GM18907 (cell line): ENCODE measurements at regions not wholly inside any gene's neighbourhood (a gene's known extent, or its start where the extent isn't known, plus 50 kb on each side); places are given as distances from the start of the nearest gene placed in this dataset.

Experiments used
- ATAC-seq: cut with Tn5 transposase; IDR thresholded peaks from one replicate; pipeline ENCODE4 v1.9.1; 2021; ENCODE audit warnings: mild to moderate bottlenecking, moderate library complexity; ENCODE audit not compliant: unreplicated experiment

DNA sequence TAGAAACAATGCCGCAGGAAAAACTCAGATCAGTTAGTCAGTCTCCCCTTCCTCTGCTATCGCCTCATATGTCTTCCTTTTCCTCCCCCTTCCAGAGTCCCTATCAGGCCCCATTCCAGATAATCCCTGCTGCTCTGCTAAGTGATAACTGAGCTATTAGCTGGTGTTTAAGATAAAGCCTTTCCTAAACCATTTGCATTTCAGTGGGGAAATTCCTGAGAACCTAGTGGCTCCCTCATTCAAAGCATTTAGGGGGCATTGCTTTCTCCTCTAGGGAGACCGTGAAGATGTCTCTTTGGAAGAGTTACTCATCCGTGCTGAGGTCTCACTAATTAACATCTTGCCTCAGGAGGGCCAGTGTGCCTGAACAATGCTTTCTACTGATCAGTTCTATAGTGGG, 401.6 kb downstream of the NPIPA7 start:
- no peak for ATAC-seq

DNA sequence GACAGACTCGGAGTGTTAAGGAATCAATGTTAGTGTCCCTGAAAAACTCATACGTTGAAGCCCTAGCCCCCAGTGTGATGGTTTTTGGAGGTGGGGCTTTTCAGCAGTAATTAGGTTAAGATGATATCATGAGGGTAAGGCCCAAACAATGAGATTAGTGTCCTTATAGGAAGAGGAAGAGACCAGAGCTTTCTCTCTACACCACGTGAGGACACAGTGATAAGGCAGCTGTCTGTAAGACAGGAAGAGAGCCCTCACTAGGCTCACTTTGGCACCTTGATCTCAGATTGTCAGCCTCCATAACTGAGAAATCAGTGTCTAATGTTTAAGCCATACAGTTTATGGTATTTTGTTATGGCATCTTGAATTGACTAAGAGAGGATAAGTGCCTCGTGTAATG, 403.2 kb downstream of the NPIPA7 start:
- ATAC-seq, result no peak

DNA sequence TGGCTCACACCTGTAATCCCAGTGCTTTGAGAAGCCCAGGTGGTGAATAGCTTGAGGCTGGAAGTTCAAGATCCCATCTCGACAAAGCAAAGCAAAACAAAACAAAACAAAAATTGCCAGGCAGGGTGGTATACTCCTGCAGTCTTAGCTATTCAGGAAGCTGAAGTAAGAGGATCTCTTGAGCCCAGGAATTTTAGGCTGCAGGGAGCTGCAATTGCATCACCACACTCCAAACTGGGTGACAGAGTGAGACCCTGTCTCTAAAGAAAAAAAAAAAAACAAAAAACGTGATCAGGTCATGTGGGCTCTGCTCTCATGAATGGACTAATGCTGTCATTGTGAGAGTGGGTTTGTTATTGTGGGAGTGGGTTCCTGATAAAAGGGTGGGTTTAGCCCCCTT, 409.1 kb downstream of the NPIPA7 start:
- no peak for ATAC-seq

DNA sequence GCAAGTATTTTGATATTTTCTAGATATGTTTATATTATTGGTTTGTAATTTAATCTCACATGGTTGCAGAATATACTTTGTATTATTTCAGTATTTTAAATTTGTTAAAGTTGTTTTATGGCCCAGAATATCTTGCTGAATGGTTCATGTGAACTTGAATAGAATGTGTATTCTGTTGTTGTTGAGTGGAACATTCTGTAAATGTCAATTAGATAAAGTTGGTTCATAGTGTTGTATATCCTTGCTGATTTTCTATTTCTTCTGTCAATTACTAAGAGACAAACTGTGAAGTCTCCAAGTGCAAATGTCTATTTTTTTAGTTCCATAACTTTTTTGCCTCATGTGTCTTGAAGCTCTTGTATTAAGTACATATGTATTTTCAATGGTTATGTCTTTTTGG, 411.7 kb downstream of the NPIPA7 start:
- no peak for ATAC-seq

DNA sequence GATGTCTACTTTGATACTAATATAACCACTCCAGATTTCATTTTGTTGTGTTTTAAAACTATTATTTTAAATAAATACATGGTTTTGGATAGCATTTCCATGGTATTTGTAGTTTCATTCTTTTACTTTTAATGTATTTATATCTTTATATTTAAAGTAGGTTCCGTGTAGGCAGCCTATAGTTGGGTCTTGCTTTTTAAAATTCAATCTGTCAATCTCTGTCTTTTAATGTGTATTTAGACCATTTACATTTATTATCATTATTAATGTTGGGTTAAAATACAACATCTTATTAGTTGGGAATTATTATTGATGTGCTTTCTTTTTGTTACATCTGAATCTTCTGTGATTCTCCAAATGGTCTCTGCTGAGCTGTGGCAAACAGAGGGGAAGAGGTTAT, 412.1 kb downstream of the NPIPA7 start:
- no peak for ATAC-seq

DNA sequence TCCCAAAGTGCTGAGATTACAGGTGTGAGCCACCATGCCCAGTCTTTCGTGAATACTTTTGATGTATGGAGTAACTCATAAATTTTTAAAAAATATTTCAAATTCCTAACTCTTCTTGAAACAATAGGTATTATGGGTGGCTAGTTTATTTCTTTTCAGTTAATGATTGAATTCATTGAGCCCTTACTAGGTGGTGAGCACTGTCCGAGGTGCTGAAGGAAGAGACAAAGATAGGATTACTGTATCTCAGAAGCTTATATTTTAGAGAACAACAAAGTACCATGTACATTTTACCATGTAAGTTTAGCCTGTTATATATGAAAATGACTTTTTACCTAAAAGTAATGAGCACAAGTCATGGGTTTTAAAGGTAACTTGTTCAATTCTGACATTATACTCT, 418.3 kb downstream of the NPIPA7 start:
- no peak for ATAC-seq

DNA sequence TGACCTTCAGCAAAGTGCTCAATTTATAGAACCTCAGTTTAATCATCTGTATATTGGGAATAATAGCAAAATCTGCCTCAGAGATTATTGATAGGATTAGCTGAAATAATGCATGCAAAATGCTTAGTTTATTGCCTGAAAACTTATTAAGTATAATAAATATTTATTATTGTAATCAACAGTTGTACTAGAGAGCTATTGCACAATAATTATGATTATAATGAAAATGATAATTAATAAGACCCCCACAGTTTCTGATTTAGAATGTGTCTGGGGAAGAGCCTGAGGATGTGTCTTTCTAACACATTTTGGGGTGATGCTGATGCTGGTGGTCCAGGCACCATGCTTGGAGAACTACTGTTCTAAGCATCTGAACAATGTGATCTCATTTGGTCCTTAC, 419.6 kb downstream of the NPIPA7 start:
- ATAC-seq, result no peak

DNA sequence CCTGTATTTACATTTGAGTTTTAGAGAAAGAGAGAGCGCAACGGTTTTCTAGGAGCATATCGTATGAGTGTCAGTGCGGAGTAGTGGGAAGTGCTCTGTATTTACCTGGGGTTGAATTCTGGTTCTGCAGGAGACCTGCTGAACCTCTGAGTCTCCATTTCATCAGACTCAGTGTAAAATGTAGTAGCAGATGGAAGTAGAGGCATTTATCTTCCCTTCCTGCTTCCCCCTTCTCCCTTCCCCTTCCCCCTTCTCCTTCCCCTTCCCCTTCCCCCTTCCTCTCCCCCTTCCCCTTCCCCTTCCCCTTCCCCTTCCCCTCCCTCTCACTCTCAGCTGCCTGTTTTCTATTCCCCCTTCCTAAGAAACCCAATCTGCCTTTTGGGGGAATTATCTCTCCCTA, 426.9 kb downstream of the NPIPA7 start:
- no peak for ATAC-seq

DNA sequence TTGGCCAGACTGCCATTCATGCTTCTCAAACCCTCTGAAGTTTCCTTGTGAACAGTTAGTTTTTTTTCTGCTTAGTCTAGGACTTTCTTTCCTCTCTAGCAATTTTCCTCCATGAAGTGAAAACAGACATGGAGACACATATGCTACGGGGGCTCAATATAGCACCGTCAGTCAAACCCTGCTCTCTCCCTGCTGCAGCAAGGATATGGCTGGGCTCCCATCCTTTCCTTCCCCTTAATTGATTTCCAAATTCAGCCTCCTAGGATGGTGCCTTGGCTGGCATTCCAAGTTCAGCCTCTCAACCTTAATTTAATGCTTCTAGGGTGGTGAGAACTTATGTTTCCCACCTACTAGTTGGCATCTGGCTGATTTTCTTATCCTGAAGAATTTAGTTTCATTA, 436.7 kb downstream of the NPIPA7 start:
- ATAC-seq, result no peak

DNA sequence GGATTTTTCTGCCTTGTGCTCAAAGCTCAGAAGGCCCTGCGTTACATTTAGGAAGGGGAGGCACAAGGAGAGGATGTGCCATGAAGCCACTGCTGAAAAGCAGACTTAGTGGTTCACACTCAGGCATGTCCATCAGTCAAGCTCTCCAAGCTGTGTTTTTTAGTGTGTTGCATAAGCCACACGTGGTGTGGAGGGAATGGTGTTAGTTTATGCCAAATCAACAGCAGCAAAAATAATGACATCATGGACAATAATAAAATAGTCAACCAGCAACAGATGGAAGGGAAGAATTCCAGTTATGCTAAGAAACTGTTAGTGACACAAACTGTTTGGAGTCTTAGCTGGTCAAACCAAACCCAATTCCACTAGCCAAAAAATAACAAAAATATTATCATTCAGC, 438.3 kb downstream of the NPIPA7 start:
- no peak for ATAC-seq

DNA sequence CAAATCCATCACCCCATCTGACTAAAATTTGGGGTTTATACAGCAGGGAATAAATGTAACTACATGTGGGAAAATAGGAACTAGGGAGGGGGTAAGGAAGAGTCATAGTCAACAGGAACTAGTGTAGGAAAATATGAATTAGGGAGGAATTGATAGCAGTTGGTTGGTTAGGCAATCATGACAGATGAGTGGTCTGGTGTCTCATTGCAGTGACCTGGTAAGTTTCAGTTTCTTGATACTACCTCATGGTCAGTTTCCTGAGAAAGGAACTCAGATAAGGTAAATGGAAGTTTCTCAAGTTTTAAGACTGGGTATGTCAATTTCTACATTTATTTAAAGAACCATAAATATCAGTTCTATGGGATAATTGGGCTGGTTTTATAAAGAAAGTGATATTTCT, 442.3 kb downstream of the NPIPA7 start:
- ATAC-seq, result no peak

DNA sequence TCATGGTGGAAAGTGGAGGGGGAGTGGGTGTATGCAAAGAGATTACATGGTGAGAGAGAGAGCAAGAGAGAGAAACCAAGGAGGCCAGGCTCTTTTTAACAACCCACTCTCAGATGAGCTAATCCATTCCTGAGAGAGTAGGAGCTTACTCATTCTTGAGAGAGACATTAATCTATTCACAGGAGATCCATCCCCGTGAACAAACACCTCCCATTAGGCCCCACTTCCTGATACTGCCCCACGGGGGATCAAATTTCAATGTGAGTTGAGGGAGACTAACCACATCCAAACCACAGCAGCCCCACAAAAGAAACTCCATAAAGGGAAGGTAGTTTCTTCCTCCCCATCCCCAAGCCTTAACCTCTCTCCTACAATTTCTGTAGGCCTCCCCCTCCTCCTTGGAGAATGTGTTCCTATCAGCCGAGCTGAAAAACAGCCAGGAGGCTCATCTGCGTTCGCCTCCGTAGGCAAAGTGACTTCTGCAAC, 450.0 kb downstream of the NPIPA7 start:
- no peak for ATAC-seq

DNA sequence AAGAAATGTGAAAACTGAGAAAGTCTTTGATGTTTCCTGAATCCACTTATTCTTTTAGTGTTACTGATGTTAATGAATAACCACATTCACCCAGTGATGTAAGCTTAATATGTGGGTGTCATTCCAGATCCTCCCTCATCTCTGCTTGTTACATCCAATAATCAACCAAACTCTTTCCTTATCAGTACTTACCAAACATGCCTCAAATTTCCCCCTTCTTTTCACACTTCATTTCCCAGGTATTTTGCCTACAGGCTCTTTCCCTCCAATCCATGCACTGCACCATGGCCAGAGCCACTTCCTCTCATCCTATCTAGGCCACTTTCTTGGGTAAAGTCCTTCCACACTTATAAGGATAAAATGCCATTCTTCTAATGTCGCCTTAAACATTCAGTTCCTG, 451.5 kb downstream of the NPIPA7 start:
- ATAC-seq, result no peak

DNA sequence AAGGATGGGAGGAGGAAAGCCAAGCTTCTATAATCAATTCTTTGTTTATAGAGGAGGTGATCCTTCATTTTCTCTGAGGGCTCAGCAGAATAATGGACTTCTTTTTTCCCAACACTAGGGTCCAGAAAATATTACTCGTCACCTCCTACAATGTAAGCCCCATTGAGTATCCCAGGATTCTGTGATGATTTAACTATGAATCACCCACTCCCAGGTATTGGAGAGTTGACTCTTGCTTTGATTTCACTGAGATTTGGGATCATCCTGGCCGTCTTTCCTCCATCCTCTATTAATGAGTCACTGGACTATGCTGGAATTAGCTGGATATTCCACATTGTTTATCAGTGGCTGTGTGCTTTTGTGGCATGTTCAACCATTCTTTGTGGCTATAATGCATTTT, 452.0 kb downstream of the NPIPA7 start:
- no peak for ATAC-seq

DNA sequence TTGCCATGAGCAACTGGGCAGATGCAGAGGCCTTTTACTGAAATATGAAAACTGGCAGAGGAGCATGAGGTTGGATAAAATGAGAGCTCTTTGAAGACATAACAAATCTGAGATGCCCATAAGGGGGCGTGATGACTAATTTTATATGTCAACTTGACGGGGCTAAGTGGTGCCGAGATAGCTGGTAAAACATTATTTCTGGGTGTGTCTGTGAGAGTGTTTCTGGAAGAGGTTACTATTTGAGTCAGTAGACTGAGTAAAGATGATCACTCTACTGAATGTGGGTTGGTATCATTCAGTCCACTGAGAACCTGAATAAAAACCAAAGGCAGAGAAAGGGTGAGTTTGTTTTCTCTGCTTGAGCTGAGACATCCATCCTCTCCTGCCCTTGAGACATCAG, 454.2 kb downstream of the NPIPA7 start:
- no peak for ATAC-seq

DNA sequence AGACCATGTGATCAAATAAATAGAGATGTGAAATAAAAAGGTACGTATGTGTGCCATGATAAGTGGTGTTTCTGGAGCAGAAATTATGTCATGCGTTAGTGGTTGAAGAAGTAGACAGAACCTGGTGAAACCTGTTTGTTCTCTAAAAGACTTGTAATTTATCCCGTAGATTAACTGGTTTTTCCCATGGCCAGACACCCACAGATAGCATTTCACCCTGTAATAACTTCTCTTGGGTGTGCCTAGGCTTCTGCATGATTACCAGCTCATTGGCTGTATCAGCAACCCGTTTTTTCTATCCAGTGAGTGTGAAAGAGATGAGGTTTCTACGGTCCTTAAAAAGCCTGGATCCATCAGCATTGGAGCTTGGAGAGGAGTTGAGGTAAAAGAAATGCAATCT, 471.3 kb downstream of the NPIPA7 start:
- ATAC-seq, result no peak

DNA sequence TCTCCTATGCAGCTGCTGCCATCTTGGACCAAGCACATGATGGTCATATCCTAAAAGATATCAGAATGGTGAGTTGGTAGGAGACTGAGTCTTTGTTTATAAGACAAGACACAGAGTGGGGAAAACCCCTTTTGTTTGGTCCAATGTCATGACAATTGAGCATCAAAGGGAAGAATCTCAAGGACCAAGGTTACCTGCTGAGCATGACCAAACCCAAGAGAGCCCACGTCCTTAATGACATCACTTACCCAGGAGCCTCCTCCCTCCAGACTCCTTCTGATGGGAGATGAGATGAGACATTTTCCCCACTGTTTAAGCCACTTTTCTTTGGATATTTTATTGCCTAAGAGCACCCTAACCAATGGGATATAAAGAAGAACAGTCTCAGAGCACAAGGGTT, 478.1 kb downstream of the NPIPA7 start:
- no peak for ATAC-seq

DNA sequence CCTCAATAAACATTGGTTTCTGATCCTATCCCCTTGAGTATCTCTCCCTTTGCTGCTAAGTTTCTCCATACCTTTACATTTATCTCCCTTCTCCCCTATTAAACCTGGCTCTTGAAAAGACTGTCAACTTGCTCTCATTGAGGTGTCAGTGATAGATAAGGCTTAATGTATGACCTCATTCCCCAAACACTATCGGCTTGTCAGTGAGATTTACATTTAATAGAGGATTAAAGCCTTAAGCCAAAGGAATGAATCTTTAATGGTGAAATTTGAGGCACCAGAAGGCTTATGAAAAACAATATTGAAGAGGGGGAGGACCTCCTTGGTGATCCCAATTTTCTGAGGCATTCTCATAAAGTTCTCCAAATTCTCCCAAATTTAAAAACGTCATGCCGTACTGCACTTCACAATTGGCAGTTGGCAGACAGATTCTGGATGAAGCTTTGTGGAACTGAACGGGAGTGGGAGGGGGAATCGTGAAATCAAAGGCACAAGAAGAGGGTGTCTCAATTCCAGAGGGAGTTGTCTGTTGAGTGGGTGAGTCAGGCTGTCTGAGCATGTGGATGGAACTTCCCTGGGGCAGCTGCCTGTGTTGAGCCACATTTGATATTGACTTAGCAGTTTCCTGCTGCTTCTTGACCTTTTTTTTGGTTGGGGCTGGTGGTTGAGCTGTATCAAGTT, 478.8 kb downstream of the NPIPA7 start:
- ATAC-seq, result no peak

DNA sequence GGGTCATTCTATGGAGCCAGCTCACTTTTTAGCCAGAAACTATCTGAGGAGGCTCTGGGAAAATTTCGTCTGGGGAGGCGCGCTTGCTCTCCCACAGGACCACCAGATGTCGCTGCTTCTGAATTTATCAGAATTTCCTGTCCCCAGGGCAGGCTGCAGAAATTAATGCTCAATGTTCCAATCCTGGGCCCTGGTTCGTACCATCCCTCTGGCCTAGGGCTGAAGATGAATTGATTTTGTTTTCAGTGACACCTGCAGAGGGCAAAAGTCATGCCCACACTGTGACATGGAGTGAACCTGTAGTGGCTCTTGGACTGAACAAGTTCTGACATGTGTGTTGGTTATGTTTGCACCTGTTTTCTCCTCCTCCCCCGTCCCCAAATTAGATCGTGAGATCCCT, 482.6 kb downstream of the NPIPA7 start:
- ATAC-seq, result no peak

DNA sequence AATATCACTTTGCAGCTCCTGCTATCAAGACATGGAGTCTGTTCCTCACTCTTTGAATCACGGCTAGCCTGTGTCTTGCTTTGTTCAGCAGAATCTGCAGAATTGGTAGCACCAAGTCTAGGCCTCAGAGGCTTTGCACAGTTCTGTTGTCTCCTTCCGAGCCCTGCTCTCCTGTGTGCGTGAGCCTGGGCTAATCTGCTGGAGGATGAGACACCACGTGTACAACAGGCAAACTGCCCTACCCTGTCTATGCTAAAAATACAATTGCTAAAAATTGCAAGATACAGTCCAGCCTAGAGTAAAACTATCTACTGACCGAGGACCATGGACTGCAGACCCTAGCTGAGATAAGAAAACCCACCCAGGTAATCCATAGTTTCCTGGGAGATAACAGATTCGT, 484.7 kb downstream of the NPIPA7 start:
- ATAC-seq, result no peak

DNA sequence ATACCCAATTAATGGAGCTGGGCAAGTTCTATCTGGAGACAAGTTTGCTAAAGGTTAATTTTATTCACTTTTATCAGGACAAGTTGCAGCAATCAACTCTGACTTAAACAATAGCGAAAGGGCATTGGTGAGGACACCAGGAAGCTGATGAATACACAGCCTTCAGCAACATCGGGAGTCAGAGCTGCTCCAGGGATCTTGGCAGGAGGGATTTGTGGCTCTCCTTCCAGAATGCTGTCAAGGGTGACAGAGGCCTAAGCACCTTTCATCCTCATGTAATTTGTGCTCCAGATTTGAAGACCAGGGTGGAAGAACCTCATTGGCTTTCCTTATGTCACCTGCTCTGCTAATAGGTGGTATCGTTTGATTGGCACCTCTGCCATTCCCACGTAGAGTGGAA, 485.6 kb downstream of the NPIPA7 start:
- ATAC-seq, result no peak

DNA sequence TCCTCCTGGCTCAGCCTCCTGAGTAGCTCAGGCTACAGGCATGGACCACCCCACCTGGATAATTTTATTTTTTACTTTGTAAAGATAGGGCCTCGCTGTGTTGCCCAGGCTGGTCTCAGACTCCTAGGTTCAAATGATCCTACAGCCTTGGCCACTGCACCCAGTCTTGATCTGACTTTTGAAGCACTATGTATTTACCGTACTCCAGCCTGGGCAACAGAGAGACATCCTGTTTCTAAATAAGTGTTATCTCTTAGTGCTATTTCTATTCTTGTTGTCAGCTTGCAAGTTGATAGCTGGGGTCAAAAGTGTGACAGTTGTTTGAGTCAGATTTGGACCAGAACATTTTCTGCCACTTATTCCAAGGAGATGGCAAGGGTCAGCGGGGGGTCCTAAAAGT, 486.4 kb downstream of the NPIPA7 start:
- ATAC-seq, result no peak

DNA sequence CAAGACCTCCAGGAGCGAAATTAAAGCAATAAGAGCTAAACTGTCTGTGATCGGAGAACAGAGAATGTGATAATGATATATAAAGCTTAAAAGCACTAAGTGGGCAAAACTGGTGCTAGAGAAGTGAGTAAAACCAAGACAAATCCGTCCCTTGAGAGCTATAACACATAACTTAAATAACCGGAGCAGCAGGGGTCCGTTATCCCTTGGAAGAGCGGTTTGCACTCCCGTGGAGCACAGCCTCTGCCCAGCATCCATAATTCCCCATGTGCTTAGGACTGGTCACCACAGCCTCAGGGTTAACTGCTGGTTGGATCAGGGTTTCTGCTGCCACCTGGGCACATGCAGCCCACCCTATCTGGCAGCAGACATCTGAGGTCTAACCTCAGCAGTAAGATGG, 489.0 kb downstream of the NPIPA7 start:
- ATAC-seq, result no peak
